NCI-H2227 treated with DMSO at 0.1 percent for 48 hours (cell line): ENCODE measurements at regions not wholly inside any gene's neighbourhood (a gene's known extent, or its start where the extent isn't known, plus 50 kb on each side); places are given as distances from the start of the nearest gene placed in this dataset.
"Not testable (repeated sequence)": the region's sequence is repeated elsewhere in the genome, so short reads cannot be mapped to it uniquely, and the experiment has no call there.

Experiments used
- DNase-seq: peaks from one replicate; lab custom pipeline; 2025; lab: John Stamatoyannopoulos, UW

DNA sequence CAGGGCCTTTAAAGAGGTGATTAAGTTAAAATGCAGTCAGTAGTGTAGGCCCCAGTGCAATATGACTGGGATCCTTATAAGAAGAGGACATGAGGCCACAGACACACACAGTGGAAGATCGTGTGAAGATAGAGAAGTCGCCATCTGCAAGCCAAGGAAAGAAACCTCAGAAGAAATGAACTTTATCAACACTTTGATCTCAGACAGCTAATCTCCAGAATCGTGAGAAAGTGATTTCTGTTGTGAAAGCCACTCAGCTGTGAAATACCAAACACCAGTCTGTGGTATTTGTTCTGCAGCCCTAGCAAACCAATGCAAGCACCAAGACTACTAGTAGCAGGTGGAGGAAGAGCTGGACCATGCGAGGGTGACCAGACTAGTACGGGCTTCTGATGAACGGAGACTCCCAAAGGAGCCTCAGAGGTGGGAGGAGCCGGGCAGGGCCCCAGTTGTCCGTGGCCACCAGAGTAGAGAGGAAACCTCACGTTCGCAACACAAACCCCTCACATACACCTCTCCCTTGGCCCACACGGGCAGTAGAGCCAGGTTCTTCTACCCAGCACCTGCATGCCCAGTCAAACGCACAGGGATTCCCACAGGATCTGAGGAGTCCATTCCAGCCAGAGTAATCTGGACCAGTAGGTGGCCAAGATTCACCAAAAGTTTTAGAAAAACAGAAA is 243.0 kb downstream of the TTC8 start:
- DNase-seq, result no peak

DNA sequence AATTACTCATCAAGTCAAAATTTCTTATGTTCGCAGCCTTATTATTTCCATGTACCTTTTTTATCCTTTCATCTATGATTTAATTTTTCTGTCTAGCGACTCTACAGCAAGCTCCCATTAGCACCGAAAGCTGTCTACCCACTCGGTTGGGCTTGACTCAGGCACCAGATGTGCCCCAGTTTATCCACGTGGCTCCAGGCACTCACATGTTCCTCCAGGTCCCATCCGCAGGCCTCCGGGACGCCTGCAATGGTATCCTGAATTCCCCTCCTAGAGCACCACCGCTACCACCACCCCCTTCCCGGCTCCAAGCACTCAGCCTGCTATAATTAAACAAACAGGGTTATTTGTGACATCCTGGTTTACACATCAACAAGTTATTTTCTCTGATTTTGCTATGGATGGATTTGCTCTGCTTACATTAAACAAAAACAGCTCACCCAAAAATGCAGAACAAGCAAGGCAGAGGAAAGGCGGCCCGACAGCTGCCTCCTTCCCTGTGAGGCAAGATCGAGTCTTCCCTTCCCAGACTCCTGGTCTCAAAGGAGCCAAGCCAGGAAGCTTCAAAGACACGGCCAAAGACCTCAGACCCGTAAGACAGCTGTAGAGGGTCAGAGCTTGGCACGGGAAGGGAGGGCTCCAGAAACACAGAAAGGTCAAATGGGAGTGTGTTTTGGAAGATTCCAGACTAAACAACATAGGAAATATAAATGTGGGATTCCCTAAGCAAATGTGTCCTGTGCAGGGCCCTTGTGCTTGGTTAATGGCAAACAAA is 253.8 kb downstream of the TTC8 start:
- no peak for DNase-seq

DNA sequence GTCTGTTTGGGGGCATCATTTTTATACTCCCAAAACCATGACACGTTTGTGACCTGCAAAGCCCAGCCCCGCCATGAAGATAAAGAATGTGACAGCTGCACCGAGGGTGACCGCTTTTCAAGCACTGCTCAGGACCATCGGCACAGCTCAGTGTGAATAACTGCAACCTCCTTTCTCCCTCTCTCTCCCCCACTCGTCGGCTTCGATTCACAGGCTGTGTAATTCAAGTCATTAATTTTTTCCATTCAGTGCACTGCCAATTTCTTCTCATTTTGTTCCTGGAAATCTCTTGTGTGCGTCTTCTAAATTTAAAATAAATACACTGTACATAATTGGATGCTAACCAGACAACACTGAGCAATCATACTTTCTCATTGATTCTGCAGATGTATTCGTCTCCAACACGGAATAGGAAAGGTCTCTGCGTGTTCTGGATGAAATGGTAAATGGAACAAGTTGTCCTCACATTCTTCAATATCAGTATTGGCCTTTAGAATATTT is 260.8 kb downstream of the TTC8 start:
- no peak for DNase-seq

DNA sequence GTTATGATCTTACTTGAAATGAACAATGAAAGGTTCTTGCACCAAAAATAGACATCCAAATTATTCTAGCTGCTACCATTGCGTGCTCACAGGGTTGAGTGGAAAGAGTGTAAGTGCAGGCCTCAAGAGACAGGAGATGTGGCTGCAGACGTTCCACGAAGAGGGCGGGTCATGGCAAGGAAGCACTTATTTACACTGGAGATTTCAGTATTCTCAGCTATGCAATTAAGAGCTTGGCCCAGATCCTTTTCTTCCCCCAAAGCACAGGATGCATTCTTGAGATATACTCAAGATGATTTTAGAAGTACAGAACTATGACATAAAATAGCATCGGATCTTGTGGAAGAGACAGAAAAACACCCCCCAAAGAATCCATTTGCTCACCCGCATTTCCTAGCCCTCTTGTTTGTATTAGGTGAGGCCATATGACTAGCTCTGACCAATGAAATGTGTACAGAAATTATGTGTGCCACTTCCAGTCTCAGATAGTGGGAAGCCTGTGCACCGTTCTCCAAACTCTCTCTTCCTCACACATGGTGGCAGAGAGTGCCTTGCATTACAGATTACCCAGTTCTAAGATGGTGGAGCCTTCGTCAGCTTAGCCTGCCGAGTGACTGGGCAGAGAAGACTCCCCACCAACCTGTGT is 261.4 kb downstream of the TTC8 start:
- DNase-seq, result no peak

DNA sequence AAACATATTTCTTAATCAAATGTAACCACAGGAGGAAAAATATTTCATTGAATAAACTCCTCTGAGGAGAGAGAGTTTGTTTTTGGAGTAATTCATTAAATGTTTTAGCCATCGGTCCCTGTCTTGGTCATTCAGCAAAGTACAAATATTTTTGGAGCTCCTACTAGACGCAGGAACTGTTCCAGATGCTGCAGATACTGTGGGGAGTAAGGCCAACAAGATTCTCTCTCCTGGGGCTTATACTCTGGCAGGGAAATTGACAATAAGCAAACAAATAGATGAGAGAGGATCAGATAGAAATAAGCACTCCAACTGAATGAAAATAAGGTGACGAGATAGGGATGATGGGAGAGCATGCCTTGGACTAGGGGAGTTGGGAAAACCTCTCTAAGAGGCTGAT is 264.1 kb downstream of the TTC8 start:
- no peak for DNase-seq

DNA sequence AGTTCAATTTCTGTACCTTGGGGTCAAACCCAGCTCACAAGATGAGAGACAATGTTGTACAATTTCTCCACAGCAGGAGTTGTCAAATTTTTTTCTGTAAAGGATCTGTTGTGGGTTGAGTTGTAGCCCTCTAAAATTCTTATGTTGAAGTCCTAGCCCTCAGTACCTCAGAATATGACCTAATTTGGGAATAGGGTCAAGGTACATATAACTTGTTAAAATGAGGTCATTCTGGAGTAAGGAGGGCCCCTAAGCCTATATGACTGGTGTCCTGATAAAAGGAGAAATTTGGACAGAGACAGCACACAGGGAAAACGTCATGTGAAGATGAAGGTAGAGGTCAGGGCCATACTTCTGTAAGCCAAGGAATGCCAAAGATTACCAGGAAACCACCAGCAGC is 264.9 kb downstream of the TTC8 start:
- DNase-seq, result no peak

DNA sequence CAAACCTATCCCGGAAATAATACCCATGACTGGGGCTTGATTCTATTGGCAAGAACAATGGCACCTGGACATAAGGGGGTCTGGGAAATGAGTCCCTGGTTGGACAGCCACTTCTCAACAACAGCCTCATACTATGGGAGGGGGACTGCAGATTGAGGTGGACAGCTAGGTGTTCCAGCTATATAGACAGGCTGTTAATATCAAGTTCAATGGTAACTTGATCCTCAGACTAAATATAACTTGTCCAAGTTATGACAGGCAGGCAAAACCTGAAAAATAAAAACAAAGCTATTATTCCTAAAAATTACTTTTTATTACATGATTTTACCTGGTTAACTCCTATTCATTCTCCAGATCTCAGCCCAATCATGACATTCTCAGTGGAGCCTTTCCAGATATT is 267.3 kb downstream of the TTC8 start:
- no peak for DNase-seq

DNA sequence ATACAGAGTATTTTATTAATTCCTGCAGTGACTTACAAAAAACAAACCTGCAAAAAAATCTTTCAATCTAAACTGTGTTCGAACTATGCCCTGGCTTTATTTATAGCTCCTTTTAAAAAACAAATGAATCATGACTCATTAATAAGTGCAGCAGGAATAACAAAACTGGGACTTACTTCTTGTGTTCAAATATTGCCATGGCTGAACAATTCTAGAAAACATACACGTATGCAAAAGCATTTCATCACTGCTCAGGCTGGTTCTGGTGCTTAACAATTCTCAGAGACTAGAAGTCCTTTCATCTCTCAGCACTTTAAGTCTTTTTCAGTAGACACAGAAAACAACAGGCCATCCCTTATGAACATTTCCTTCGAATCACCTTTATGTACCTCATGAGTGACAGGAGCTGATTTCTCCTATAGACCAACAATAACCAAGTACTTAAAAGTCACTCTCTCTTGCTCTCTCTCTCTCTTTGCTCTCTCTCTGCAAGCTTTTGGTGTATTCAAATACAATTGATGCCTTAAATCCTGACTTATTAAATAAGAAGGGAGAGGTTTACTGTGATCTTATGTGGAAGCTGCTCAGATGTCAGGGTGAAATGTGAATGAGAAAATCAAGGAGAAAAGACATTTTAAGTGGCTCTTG is 268.8 kb downstream of the TTC8 start:
- DNase-seq, result no peak

DNA sequence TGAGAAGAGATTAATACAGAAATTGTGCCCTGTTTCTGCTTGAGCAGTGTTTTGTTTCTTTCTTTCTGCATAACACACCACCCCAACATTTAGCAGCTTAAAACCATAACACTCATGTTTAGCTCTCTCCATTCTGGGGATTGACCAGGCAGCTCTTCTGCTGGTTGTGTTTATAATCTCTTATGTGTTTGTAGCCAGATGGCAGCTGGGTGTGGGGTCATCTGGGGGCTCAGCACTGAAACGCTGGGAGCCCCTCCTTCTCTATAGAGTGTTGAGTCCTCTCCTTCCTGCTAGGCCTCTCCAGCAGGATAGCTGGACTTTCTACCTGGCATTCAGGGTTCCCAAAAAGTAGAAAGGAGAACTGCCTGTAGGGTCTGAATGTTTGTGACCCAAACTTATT is 270.6 kb downstream of the TTC8 start:
- DNase-seq, result no peak

DNA sequence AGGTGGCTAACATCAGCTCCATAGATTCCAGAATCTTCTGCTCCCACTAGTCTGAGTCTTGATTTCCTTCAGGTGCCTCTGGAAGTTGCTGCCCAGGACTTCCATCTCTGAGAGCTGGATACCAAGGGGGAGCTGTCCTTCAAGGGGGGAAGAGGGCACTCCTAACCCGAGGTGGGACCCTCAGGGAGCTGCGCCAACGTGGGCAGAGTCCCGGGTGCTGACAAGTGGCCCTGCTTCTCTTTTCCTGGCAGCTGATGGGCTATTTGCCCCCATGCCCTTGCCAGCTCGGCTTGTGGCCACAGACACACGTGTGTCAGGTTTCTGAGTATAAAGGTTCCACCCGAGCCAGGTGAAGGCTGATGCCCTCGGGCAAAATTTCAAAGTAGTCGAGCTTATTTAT is 272.5 kb downstream of the TTC8 start:
- no peak for DNase-seq

DNA sequence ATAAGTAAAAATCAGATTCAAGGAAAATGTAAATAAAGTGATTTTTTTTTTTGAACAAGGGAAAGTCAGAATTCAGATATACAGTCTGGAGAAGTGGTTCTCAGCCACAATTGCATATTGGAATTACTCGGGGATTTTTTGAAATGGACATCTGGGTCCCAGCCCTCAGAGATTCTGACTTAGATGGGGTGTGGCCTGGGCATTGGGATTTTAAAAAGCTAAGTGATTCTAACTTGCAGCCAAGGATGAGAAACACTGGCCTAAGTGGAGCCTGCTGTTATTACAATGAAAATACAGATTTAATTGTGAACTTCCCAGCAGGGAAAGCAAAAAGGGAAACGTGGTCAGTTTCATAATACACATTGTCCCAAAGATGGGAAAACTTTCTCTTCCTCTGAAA is 273.8 kb downstream of the TTC8 start:
- no peak for DNase-seq

DNA sequence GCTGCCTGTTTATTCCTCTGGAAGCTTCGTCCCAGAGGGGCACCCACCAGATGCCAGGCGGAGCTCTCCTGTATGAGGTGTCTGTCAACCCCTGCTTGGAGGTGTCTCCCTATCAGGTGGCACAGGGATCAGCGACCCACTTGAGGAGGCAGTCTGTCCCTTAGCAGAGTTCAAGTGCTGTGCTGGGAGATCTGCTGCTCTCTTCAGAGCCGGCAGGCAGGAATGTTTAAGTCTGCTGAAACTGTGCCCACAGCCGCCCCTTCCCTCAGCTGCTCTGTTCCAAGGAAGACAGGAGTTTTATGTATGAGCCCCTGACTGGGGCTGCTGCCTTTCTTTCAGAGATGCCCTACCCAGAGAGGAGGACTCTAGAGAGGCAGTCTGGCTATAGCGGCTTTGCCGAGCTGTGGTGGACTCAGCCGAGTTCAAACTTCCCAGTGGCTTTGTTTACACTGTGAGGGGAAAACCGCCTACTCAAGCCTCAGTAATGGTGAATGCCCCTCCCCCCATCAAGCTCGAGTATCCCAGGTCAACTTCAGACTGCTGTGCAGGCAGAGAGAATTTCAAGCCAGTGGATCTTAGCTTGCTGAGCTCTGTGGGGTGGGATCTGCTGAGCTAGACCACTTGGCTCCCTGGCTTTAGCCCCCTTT is 279.8 kb downstream of the TTC8 start:
- not testable (repeated sequence) for DNase-seq

DNA sequence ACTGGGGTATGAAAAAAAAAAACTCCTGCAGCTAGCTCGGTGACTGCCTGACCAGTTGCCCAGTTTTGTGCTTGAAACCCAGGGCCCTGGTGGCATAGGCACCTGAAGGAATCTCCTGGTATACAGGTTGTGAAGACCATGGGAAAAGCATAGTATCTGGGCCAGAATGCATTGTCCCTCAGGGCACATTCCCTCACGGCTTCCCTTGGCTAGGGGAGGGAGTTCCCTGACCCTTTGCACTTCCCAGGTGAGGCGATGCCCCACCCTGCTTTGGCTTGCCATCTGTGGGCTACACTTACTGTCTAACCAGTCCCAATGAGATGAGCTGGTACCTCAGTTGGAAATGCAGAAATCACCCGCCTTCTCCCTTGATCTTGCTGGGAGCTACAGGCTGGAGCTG is 280.4 kb downstream of the TTC8 start:
- not testable (repeated sequence) for DNase-seq
